Lung (tissue), 11 donors: ENCODE measurements at regions not wholly inside any gene's neighbourhood (a gene's known extent, or its start where the extent isn't known, plus 50 kb on each side); places are given as distances from the start of the nearest gene placed in this dataset.
"Not testable (repeated sequence)": the region's sequence is repeated elsewhere in the genome, so short reads cannot be mapped to it uniquely, and the experiment has no call there.

Source experiments
- ATAC-seq: fragments of 200-7000 bp; cut with Tn5 transposase; one replicate; pipeline ENCODE4 v1.9.1; 2020; ENCODE audit warnings: moderate number of reproducible peaks; ENCODE audit not compliant: insufficient read depth, low FRiP score
- DNase-seq, 3 donors: peaks; one replicate each; pipeline ENCODE4 v3.0.0-alpha.2; 2013 to 2017
- H3K27ac ChIP-seq, 2 donors: one replicate each; pipeline ENCODE4 v1.5.1; 2013; ENCODE audit warnings: mild to moderate bottlenecking in 2 of 2, moderate library complexity in 2 of 2, control low read depth in 1 of 2, inconsistent platforms in 1 of 2, low read depth in 1 of 2, low read length in 1 of 2
- H3K27me3 ChIP-seq, 3 donors: one replicate each; pipeline ENCODE4 v1.5.1; 2013; ENCODE audit warnings: low read length in 2 of 3; ENCODE audit not compliant: control insufficient read depth in 3 of 3, insufficient read depth in 3 of 3
- H3K36me3 ChIP-seq, 4 donors: one replicate each; pipeline ENCODE4 v1.5.1; 2013; ENCODE audit warnings: low read length in 4 of 4, mild to moderate bottlenecking in 1 of 4, moderate library complexity in 1 of 4; ENCODE audit not compliant: control insufficient read depth in 4 of 4, insufficient read depth in 4 of 4
- H3K4me1 ChIP-seq, 5 donors: one replicate each; pipeline ENCODE4 v1.5.1; 2013; ENCODE audit warnings: low read length in 5 of 5, mild to moderate bottlenecking in 2 of 5, moderate library complexity in 1 of 5; ENCODE audit not compliant: control insufficient read depth in 5 of 5, insufficient read depth in 5 of 5
- H3K4me3 ChIP-seq: one replicate; pipeline ENCODE4 v1.5.1; 2013; ENCODE audit warnings: mild to moderate bottlenecking, control low read depth, moderate library complexity
- H3K9ac ChIP-seq, 2 donors: one replicate each; pipeline ENCODE4 v1.5.1; 2013; ENCODE audit warnings: low read length in 2 of 2, control low read depth in 1 of 2; ENCODE audit not compliant: insufficient read depth in 1 of 2
- H3K9me3 ChIP-seq, 4 donors: one replicate each; pipeline ENCODE4 v1.5.1; 2013; ENCODE audit warnings: low read length in 3 of 4, mild to moderate bottlenecking in 1 of 4, moderate library complexity in 1 of 4; ENCODE audit not compliant: control insufficient read depth in 4 of 4, insufficient read depth in 3 of 4
- WGBS, 2 donors: extraction: QIAGEN DNeasy Blood & Tissue Kit; methylation state at CpG; one replicate each; pipeline ENCODE4 v1.1.7; 2013; 5-methylcytosine and 5-hydroxymethylcytosine counted together
- TF ChIP-seq, protein P1 (sequence below): IDR thresholded peaks from 2 replicates; pipeline ENCODE4 v1.5.1; 2012; ENCODE audit warnings: mild to moderate bottlenecking; ENCODE audit errors: control extremely low read depth, extremely low read depth
- donor health status: control.
- donor health status: control.
- donor health status: Bipolar disorder and iron deficiency.
- donor health status: healthy.
- donor health status: DM: yes; HTN: yes; CAD: no.

DNA sequence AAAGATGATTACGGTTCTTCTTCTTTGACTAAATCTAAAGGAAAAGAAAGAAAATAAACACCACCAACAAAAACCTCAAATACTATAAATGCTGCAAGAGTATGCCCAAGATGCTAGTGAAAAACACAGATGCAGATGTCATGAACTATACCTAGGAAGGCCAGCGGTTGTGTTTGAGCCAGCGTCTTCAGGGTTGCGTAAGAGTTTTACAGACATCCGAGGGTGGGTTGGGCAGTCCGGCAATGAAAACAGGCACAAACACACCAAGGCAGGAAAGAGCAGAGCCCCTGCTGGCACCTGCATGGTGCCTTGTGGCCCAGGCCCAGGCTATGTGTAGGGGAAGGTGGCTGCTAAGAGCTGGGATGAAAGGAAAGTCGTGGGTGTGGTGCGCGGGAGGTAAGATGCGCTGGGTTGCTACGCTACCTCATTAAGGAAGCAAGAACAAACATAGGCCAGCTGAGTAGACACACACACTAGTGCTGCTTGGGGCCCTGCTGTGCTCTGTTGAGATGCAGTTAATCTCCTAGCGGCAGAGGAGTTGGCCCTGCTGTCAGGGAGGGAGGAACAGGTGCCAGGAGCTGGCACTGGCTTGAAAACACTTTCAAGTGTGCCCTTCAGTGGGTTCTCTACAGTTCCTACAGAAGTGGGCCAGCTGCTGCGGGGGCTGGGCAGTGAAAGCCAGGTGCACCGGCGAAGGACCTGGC, 170.2 kb upstream of the PLN start:
- H3K9ac ChIP-seq, result no peak overlapping the region
- H3K9me3 ChIP-seq, result peaks cover 0 to 2% (median 0%) of the 10 kb centered on the region in 4 donors
- no peaks in the 10 kb centered on the region for H3K4me1 ChIP-seq
- TF ChIP-seq, protein P1, sequence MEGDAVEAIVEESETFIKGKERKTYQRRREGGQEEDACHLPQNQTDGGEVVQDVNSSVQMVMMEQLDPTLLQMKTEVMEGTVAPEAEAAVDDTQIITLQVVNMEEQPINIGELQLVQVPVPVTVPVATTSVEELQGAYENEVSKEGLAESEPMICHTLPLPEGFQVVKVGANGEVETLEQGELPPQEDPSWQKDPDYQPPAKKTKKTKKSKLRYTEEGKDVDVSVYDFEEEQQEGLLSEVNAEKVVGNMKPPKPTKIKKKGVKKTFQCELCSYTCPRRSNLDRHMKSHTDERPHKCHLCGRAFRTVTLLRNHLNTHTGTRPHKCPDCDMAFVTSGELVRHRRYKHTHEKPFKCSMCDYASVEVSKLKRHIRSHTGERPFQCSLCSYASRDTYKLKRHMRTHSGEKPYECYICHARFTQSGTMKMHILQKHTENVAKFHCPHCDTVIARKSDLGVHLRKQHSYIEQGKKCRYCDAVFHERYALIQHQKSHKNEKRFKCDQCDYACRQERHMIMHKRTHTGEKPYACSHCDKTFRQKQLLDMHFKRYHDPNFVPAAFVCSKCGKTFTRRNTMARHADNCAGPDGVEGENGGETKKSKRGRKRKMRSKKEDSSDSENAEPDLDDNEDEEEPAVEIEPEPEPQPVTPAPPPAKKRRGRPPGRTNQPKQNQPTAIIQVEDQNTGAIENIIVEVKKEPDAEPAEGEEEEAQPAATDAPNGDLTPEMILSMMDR, result no peak
- peak in 1 of 3 donors; percentile 31 for DNase-seq
- H3K27ac ChIP-seq, result peak overlapping the region in 1 of 2 donors; percentile 21
- no peaks in the 10 kb centered on the region for H3K36me3 ChIP-seq
- no peaks in the 10 kb centered on the region for H3K27me3 ChIP-seq
- ATAC-seq, result peak; percentile 36
- no peak overlapping the region for H3K4me3 ChIP-seq
- 58 to 69% methylated on average over 15 of the region's 15 CpGs for WGBS, 2 donors

DNA sequence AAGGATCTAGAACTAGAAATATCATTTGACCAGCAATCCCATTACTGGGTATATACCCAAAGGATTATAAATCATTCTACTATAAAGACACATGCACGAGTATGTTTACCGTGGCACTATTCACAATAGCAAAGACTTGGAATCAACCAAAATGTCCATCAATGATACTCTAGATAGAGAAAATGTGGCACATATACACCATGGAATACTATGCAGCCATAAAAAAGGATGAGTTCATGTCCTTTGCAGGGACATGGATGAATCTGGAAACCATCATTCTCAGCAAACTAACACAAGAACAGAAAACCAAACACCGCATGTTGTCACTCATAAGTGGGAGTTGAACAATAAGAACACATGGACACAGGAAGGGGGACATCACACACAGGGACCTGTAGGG, 167.5 kb upstream of the PLN start:
- H3K27me3 ChIP-seq, H3K9ac ChIP-seq, H3K36me3 ChIP-seq, H3K4me1 ChIP-seq, H3K4me3 ChIP-seq, ATAC-seq, DNase-seq, H3K9me3 ChIP-seq, H3K27ac ChIP-seq: not testable (repeated sequence)
- WGBS, 2 donors, result 99 to 100% methylated on average over 3 of the region's 3 CpGs

DNA sequence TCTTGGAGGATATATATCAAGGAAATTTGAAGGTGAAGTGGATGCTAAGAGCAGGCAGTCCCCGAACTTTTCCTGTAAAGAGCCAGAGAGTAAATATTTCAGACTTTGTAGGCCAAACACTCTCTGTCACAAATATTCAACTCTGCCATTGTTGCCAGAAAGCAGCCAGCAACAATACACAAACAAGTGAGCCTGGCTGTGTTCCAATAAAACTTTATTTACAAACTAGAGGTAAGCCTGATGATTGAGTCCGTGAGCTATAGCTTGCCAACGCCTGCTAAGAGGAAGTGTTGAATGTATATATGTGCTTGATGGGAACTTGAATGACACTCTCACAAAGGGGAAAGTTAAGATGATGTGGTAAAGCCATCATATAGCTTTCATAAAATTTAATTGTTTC, 166.0 kb upstream of the PLN start:
- Histone ChIP-seq H3K27me3 (no peaks in the 10 kb centered on the region), H3K4me3 (no peak overlapping the region), H3K36me3 (no peaks in the 10 kb centered on the region), H3K27ac (no peak overlapping the region), H3K9ac (no peak overlapping the region), H3K9me3 (no peaks in the 10 kb centered on the region), H3K4me1 (no peaks in the 10 kb centered on the region)
- TF ChIP-seq, protein P1, result no peak
- DNase-seq (peak in 2 of 3 donors; percentile 22 to 28), ATAC-seq (no peak)
- WGBS, 2 donors, result 45 to 61% methylated on average over 3 of the region's 3 CpGs

DNA sequence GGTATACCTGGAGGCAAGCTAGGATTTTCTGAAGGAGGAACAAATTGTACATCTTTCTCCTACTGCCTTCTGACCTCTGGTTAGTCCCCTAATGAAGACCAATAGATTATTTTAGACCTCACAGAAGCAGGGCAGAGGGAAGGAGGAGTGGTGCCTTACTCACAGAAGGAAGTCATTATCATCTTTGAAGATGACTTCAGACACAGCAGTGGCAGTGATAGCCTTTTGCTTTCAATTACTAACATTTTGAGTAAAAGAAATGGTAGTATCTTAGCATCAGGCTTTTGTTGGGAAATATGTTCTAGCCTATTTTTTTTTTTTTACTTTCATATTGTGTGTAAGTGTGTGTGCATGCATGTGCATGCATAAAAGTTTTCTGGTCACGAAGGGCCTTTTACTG, 164.2 kb upstream of the PLN start:
- H3K9me3 ChIP-seq, result no peaks in the 10 kb centered on the region
- no peak overlapping the region for H3K9ac ChIP-seq
- H3K27ac ChIP-seq, result no peak overlapping the region
- no peaks in the 10 kb centered on the region for H3K4me1 ChIP-seq
- no peaks in the 10 kb centered on the region for H3K27me3 ChIP-seq
- H3K4me3 ChIP-seq, result no peak overlapping the region
- WGBS, 2 donors, result 97% methylated on average over 1 of the region's 1 CpG
- DNase-seq (no peak), ATAC-seq (no peak)
- H3K36me3 ChIP-seq, result no peaks in the 10 kb centered on the region
- TF ChIP-seq, protein P1, result no peak
